ENCODE measurements at regions not wholly inside any gene's neighbourhood (a gene's known extent, or its start where the extent isn't known, plus 50 kb on each side); places are given as distances from the start of the nearest gene placed in this dataset.

GRCh38 chr4:181046809-181047208, 1196.4 kb upstream of the TENM3 start:
- no peaks in the 10 kb centered on the region for H4K20me1 ChIP-seq (ENCODE audit: insufficient read depth, low read length)
- Mint-ChIP-seq H3K36me3 (no peaks in the 10 kb centered on the region), H3K27ac (no peak overlapping the region), H3K4me3 (no peak overlapping the region), H3K4me1 (no peaks in the 10 kb centered on the region), H3K27me3 (ENCODE audit: low read depth in 3 of 3) (peaks cover 0 to under 1% (median 0%) of the 10 kb centered on the region in 3 donors), H3K9me3 (peaks cover 0 to 1% (median 0%) of the 10 kb centered on the region in 7 donors)
- H3K79me2 ChIP-seq (ENCODE audit: insufficient read depth, low read length): no peaks in the 10 kb centered on the region
- H3K9ac ChIP-seq (ENCODE audit: insufficient read depth, low read length, poor library complexity, severe bottlenecking): no peak overlapping the region
- H3K27ac ChIP-seq (ENCODE audit: low read depth in 1 of 2, low read length in 2 of 2): no peak overlapping the region
- H3K9me3 ChIP-seq (replicated peaks in 1 of 2; ENCODE audit: control insufficient read depth in 1 of 2, insufficient read depth in 1 of 2, low read length in 2 of 2): no peaks in the 10 kb centered on the region
- H3K4me3 ChIP-seq (replicated peaks in 1 of 3; ENCODE audit: low read depth in 2 of 3, low read length in 3 of 3): no peak overlapping the region
- no peak for DNase-seq
- H3K36me3 ChIP-seq (replicated peaks in 1 of 2; ENCODE audit: control insufficient read depth in 1 of 2, insufficient read depth in 2 of 2, low read length in 2 of 2): no peaks in the 10 kb centered on the region
- H2AFZ ChIP-seq (ENCODE audit: insufficient read depth, low read depth, low read length, poor library complexity, severe bottlenecking): no peak overlapping the region
- H3K4me2 ChIP-seq (replicated peaks; ENCODE audit: extremely low read depth, low read length, poor library complexity, severe bottlenecking): no peak overlapping the region
- no peaks in the 10 kb centered on the region for H3K27me3 ChIP-seq (ENCODE audit: control insufficient read depth in 2 of 2, insufficient read depth in 2 of 2, low read length in 2 of 2)
- intact Hi-C loops (cut with micrococcal nuclease): no loop called here
- WGBS (ENCODE audit: insufficient coverage): 90% methylated on average over 5 of the region's 9 CpGs
- TF ChIP-seq CTCF (IDR thresholded peaks at IDR 0.05): no peak
- H3K4me1 ChIP-seq (ENCODE audit: control insufficient read depth in 1 of 2, insufficient read depth in 2 of 2, low read length in 2 of 2): no peaks in the 10 kb centered on the region

GRCh38 chr4:181051931-181052330, 1191.3 kb upstream of the TENM3 start:
- Mint-ChIP-seq H3K27me3 (ENCODE audit: low read depth in 3 of 3) (peaks cover 0 to 3% (median 0%) of the 10 kb centered on the region in 3 donors), H3K4me1 (no peaks in the 10 kb centered on the region), H3K36me3 (no peaks in the 10 kb centered on the region), H3K9me3 (peaks cover 0 to 2% (median 0%) of the 10 kb centered on the region in 7 donors), H3K4me3 (no peak overlapping the region), H3K27ac (no peak overlapping the region)
- Histone ChIP-seq H3K4me2 (replicated peaks; ENCODE audit: extremely low read depth, low read length, poor library complexity, severe bottlenecking) (no peak overlapping the region), H3K27me3 (ENCODE audit: control insufficient read depth in 2 of 2, insufficient read depth in 2 of 2, low read length in 2 of 2) (no peaks in the 10 kb centered on the region), H3K9ac (ENCODE audit: insufficient read depth, low read length, poor library complexity, severe bottlenecking) (no peak overlapping the region), H3K4me3 (replicated peaks in 1 of 3; ENCODE audit: low read depth in 2 of 3, low read length in 3 of 3) (no peak overlapping the region), H3K36me3 (replicated peaks in 1 of 2; ENCODE audit: control insufficient read depth in 1 of 2, insufficient read depth in 2 of 2, low read length in 2 of 2) (no peaks in the 10 kb centered on the region), H2AFZ (ENCODE audit: insufficient read depth, low read depth, low read length, poor library complexity, severe bottlenecking) (no peak overlapping the region), H4K20me1 (ENCODE audit: insufficient read depth, low read length) (no peaks in the 10 kb centered on the region), H3K79me2 (ENCODE audit: insufficient read depth, low read length) (no peaks in the 10 kb centered on the region), H3K27ac (ENCODE audit: low read depth in 1 of 2, low read length in 2 of 2) (no peak overlapping the region), H3K9me3 (replicated peaks in 1 of 2; ENCODE audit: control insufficient read depth in 1 of 2, insufficient read depth in 1 of 2, low read length in 2 of 2) (no peaks in the 10 kb centered on the region), H3K4me1 (ENCODE audit: control insufficient read depth in 1 of 2, insufficient read depth in 2 of 2, low read length in 2 of 2) (no peaks in the 10 kb centered on the region)
- DNase-seq: no peak
- TF ChIP-seq CTCF (IDR thresholded peaks at IDR 0.05): no peak
- intact Hi-C loops (cut with micrococcal nuclease): no loop called here

Measured in CD14-positive monocyte (primary cell).